ENCODE measurements at regions not wholly inside any gene's neighbourhood (a gene's known extent, or its start where the extent isn't known, plus 50 kb on each side); places are given as distances from the start of the nearest gene placed in this dataset.

DNA sequence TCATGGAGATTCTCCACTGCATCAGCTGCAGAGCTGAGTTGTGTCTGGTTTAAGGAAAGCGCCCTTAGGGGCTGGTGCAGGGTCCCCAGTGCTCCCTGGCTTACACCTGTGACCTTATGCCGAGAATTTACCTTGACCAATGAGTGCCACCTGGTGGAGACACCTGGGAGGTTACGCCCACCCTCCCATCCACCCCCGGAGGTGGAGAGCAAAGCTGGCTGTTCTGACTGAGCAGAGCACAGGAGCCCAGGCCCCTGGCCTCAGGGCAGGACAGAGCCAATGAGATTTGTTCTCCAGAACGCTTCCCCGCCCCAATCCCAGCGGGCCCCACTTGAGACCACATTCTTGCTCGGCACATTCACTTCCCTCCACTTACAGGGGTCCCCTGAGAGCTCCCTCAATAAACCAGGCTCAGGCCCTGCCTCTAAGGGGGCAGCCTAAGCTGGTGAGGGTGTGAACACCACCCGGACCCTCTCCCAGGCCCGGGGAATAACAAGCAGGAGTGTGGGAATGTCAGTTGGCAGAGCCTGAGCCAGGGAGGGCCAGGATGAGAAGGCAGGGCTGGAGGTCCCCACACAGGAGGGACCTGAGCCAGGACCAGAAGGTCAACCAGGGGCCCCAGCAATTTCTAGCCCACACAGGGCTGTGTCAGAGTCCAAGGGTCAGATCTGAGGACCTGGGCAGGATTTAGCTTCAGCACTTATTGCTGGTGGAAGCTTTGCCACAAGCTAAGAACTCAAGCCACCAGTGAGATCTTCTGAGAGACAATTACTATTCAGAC lies 117.1 kb downstream of the TPRA1 start:
- H3K9me3 ChIP-seq (ENCODE audit: control insufficient read depth, insufficient read depth, low read length), result no peaks in the 10 kb centered on the region
- intact Hi-C loops (cut with micrococcal nuclease) (no loop called here), dilution Hi-C loops (cut with HindIII; ENCODE audit: low sequenced_read_pairs, unreplicated experiment) (no loop called here), in situ Hi-C loops (cut with MboI; ENCODE audit: low sequenced_read_pairs) (no loop called here)
- H3K4ac ChIP-seq (ENCODE audit: low read depth, low read length), result no peak overlapping the region
- no peak overlapping the region for H2AFZ ChIP-seq (replicated peaks; ENCODE audit: low read length, poor library complexity)
- TF ChIP-seq CEBPB (IDR thresholded peaks at IDR 0.05; ENCODE audit: low read depth, low read length) (no peak), RFX5 (IDR thresholded peaks at IDR 0.05; ENCODE audit: low read depth, low read length) (no peak), MAZ (IDR thresholded peaks at IDR 0.05; ENCODE audit: borderline replicate concordance, low read depth, low read length) (no peak), RCOR1 (IDR thresholded peaks at IDR 0.05; ENCODE audit: insufficient replicate concordance, low read length) (no peak), POLR2A (IDR thresholded peaks at IDR 0.05; ENCODE audit: low read depth, low read length) (no peak), SMC3 (IDR thresholded peaks at IDR 0.05; ENCODE audit: low read depth, low read length) (no peak), FOS (IDR thresholded peaks at IDR 0.05; ENCODE audit: low read depth, low read length) (no peak), BHLHE40 (IDR thresholded peaks at IDR 0.05; ENCODE audit: low read depth, low read length) (no peak), MXI1 (IDR thresholded peaks at IDR 0.05; ENCODE audit: borderline replicate concordance, low read depth, low read length) (no peak), MAFK (IDR thresholded peaks at IDR 0.05; ENCODE audit: low read depth, low read length) (no peak), ELK1 (IDR thresholded peaks at IDR 0.05; ENCODE audit: borderline replicate concordance, low read depth, low read length) (no peak), RAD21 (IDR thresholded peaks at IDR 0.05; ENCODE audit: low read length) (no peak), CHD1 (IDR thresholded peaks at IDR 0.05; ENCODE audit: low read depth, low read length) (no peak), CTCF (conservative IDR thresholded peaks at IDR 0.05; ENCODE audit: low read depth, low read length) (no peak)
- TF ChIP-seq, protein P1, sequence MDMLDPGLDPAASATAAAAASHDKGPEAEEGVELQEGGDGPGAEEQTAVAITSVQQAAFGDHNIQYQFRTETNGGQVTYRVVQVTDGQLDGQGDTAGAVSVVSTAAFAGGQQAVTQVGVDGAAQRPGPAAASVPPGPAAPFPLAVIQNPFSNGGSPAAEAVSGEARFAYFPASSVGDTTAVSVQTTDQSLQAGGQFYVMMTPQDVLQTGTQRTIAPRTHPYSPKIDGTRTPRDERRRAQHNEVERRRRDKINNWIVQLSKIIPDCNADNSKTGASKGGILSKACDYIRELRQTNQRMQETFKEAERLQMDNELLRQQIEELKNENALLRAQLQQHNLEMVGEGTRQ (IDR thresholded peaks at IDR 0.05; ENCODE audit: low read depth, low read length), result no peak
- 30% methylated on average over 4 of the region's 10 CpGs; no CpG with 5 or more reads in 1 of the 2 experiments for WGBS, 2 experiments (ENCODE audit: extremely low coverage in 2 of 2, insufficient read length in 1 of 2)
- no peak overlapping the region for H4K91ac ChIP-seq (ENCODE audit: insufficient read depth, low read depth, low read length)
- H2BK15ac ChIP-seq (ENCODE audit: low read depth, low read length), result no peak overlapping the region
- H2AK9ac ChIP-seq (replicated peaks; ENCODE audit: low read depth, low read length, poor library complexity), result no peak overlapping the region
- no peak overlapping the region for H3K14ac ChIP-seq (replicated peaks; ENCODE audit: low read depth, low read length)
- no peak overlapping the region for H3K4me2 ChIP-seq (ENCODE audit: low read depth, low read length)
- peaks cover 29% of the 10 kb centered on the region for H3K27me3 ChIP-seq (ENCODE audit: control insufficient read depth, insufficient read depth, low read length)
- ATAC-seq (ENCODE audit: low read depth) (no peak), DNase-seq (no peak)
- H3K4me1 ChIP-seq (ENCODE audit: control insufficient read depth, insufficient read depth, low read length), result no peaks in the 10 kb centered on the region
- no peaks in the 10 kb centered on the region for H3K79me1 ChIP-seq (ENCODE audit: low read depth in 1 of 2, low read length in 2 of 2)
- no peaks in the 10 kb centered on the region for H3K36me3 ChIP-seq (ENCODE audit: control insufficient read depth, insufficient read depth, low read length)
- ChIA-PET POLR2A (ENCODE audit: unreplicated experiment) (no interaction called here), CTCF (no interaction called here)
- H4K8ac ChIP-seq (ENCODE audit: low read depth in 2 of 2, low read length in 2 of 2), result no peak overlapping the region
- H2BK120ac ChIP-seq (ENCODE audit: low read depth, low read length), result no peak overlapping the region
- H3K23ac ChIP-seq (ENCODE audit: low read depth, low read length), result no peak overlapping the region
- no peak overlapping the region for H2BK20ac ChIP-seq (ENCODE audit: low read depth, low read length)
- no peak overlapping the region for H3K56ac ChIP-seq (ENCODE audit: extremely low read depth, insufficient read depth, low read length)
- no peak overlapping the region for H3K18ac ChIP-seq (ENCODE audit: low read depth, low read length)
- BruUV-seq (replicated peaks), result no TSS peak
- no peak overlapping the region for H2BK5ac ChIP-seq (ENCODE audit: low read depth, low read length, poor library complexity, severe bottlenecking)
- no peak overlapping the region for H3K27ac ChIP-seq (ENCODE audit: insufficient read depth, low read length)
- H3K9me1 ChIP-seq (ENCODE audit: insufficient read depth, low read length), result no peaks in the 10 kb centered on the region
- no peak overlapping the region for H3K4me3 ChIP-seq (ENCODE audit: insufficient read depth, low read depth, low read length)
- H4K5ac ChIP-seq (ENCODE audit: low read depth, low read length), result no peak overlapping the region
- H3K9ac ChIP-seq (ENCODE audit: low read depth, low read length), result no peak overlapping the region
- no peak overlapping the region for H2AK5ac ChIP-seq (ENCODE audit: low read depth, low read length)
- H4K20me1 ChIP-seq (ENCODE audit: insufficient read depth, low read length), result no peaks in the 10 kb centered on the region

Data from IMR-90 (cell line).